ENCODE measurements at regions not wholly inside any gene's neighbourhood (a gene's known extent, or its start where the extent isn't known, plus 50 kb on each side); places are given as distances from the start of the nearest gene placed in this dataset.

- no peak for TF ChIP-seq SIN3A (IDR thresholded peaks at IDR 0.05; ENCODE audit: borderline replicate concordance, insufficient read depth, low read length)
- no peak for TF ChIP-seq REST (IDR thresholded peaks at IDR 0.05; ENCODE audit: insufficient read depth in 1 of 2, low read depth in 2 of 2, low read length in 2 of 2)
- TF ChIP-seq TAF1 (IDR thresholded peaks at IDR 0.05; ENCODE audit: borderline replicate concordance, insufficient read depth, low read length) = no peak
- no peak for TF ChIP-seq POLR2AphosphoS5 (IDR thresholded peaks at IDR 0.05; ENCODE audit: low read depth, low read length)
- no peak for TF ChIP-seq FOXP2 (optimal IDR thresholded peaks at IDR 0.05; ENCODE audit: borderline replicate concordance, extremely low read depth, extremely low read length, insufficient read depth)
Measured at GRCh38 chr20:6440443-6440799, 317.6 kb upstream of the FERMT1 start.

Measured in PFSK-1 (cell line).